ENCODE measurements at regions not wholly inside any gene's neighbourhood (a gene's known extent, or its start where the extent isn't known, plus 50 kb on each side); places are given as distances from the start of the nearest gene placed in this dataset.

DNA sequence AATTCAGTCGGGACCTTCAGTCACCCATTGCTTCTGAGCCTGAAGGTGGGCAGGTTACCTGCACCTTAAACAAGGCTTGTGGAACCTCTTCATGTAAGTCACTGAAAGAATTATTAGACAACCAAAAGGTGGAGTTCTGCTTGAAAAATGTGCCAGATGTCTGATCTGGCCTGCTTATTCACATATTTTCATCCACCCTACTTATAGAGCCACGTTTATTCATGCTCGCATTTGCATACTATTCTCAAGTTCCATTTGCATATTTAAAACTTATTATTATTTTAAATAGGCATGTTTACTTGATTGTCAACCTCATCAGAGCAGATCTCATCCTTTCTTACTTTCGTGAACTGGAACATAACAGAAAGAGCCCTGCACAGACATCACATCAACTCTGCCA, 140.0 kb upstream of the NABP1 start:
- TF ChIP-seq, protein P1, sequence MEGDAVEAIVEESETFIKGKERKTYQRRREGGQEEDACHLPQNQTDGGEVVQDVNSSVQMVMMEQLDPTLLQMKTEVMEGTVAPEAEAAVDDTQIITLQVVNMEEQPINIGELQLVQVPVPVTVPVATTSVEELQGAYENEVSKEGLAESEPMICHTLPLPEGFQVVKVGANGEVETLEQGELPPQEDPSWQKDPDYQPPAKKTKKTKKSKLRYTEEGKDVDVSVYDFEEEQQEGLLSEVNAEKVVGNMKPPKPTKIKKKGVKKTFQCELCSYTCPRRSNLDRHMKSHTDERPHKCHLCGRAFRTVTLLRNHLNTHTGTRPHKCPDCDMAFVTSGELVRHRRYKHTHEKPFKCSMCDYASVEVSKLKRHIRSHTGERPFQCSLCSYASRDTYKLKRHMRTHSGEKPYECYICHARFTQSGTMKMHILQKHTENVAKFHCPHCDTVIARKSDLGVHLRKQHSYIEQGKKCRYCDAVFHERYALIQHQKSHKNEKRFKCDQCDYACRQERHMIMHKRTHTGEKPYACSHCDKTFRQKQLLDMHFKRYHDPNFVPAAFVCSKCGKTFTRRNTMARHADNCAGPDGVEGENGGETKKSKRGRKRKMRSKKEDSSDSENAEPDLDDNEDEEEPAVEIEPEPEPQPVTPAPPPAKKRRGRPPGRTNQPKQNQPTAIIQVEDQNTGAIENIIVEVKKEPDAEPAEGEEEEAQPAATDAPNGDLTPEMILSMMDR (conservative IDR thresholded peaks at IDR 0.05; ENCODE audit: low read depth, low read length): no peak
- TF ChIP-seq EZH2phosphoT487 (IDR thresholded peaks at IDR 0.05; ENCODE audit: borderline replicate concordance, low read length): no peak
